Stimulated activated CD4-positive, alpha-beta T cell treated with anti-CD3 and anti-CD28 coated beads, Interleukin-12 subunit alpha, Interleukin-12 subunit beta, amount 100 ng/mL, for 48 hours (primary cell): ENCODE measurements at regions not wholly inside any gene's neighbourhood (a gene's known extent, or its start where the extent isn't known, plus 50 kb on each side); places are given as distances from the start of the nearest gene placed in this dataset.

Source experiments
- DNase-seq, 3 donors: peaks; one replicate each; pipeline ENCODE4 v3.0.0-alpha.2; 2020; ENCODE audit warnings: low read depth in 2 of 3, low spot score in 1 of 3

DNA sequence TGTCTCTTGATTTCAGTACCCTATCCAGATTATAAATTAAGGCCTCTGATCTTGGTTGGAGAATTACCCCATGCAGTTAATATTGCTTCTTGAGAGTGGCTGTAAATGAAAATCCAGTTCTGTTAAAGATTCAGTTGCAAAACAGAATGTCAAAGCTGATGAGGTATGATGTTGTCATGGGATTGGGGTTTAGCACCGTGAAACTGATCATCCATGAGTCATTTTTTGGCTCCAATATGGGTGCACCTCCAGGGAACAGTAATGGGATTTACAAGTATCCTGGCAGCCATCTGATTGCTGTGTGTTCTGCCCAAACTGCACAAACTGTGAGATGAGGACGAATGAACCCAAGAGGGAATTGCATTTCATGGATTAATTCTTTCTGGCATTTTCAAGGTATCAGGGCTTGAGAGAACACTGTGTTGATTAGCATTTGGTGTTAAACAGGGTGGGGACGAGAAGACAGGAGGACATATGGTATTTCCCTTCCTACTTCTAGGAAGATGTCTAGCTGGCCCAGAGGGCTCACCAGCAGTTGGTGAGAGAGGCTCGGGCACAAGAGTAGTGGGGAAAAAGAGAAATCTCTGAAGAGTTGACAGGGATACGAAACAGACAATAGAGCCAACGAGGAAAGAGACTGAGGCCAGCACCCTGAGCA lies 214.7 kb downstream of the GAS1 start:
- no peak for DNase-seq

DNA sequence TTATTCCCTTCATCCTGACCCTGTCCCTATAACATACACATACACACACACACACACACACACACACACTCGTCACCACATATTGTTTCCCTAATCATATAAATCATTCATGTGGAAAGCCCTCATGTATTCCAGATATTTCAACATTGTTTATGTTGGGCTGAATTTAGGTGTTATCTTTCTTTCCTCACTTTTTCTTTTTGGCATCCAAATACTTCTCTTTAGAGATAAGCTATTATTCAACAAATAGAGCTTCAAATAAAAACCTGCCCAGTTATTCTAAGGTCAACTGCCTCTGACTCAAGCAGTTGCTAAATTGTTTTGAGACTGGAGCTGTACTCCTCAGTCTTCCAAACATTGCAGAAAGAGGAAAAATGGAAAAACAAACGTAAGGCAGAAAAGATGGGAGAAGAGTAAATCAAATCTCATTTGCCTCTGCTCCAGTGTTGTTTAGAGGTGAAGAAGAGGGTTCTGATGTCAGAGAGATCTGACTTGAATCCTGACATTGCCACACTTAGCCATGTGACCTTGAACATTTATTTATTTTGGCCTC lies 215.7 kb downstream of the GAS1 start:
- DNase-seq, result no peak

GRCh38 chr9:86730163-86730928 lies 217.0 kb downstream of the GAS1 start:
- no peak for DNase-seq

GRCh38 chr9:86724529-86724928 lies 222.8 kb downstream of the GAS1 start:
- DNase-seq, result no peak

- no peak for DNase-seq
Measured at GRCh38 chr9:86723346-86723745, 224.0 kb downstream of the GAS1 start.

DNA sequence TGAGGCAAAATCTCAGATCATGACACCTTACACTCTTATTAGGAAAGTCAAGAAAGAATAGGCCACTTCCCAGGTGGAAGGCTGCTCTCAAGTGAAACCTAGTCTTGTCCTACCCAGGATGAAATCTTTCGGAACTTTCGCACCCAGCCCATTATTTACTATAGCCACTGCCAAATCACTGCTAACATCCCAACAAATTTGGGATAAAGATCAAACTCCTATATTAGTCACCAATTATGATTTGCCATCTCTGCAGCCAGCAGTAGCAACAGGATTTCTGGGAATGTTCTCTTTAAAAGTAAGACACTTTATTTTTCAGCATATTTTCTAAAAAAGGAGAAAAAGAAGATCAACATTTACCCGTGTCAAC lies 224.6 kb downstream of the GAS1 start:
- DNase-seq, result no peak

GRCh38 chr9:86721843-86722705 lies 225.2 kb downstream of the GAS1 start:
- DNase-seq, result no peak

GRCh38 chr9:86721226-86721781 lies 226.0 kb downstream of the GAS1 start:
- DNase-seq, result no peak

GRCh38 chr9:86720639-86721225 lies 226.6 kb downstream of the GAS1 start:
- no peak for DNase-seq

GRCh38 chr9:86718388-86719049 lies 228.8 kb downstream of the GAS1 start:
- no peak for DNase-seq

- no peak for DNase-seq
Measured at GRCh38 chr9:86716326-86716922, 230.9 kb downstream of the GAS1 start.

- DNase-seq, result no peak
Measured at GRCh38 chr9:86714999-86715398, 232.3 kb downstream of the GAS1 start.

GRCh38 chr9:86713970-86714369 lies 233.3 kb downstream of the GAS1 start:
- DNase-seq, result no peak

- no peak for DNase-seq
Measured at GRCh38 chr9:86713470-86713869, 233.8 kb downstream of the GAS1 start.

GRCh38 chr9:86708918-86709835 lies 238.1 kb downstream of the GAS1 start:
- no peak for DNase-seq

- no peak for DNase-seq
Measured at GRCh38 chr9:86707932-86708510, 239.3 kb downstream of the GAS1 start.

DNA sequence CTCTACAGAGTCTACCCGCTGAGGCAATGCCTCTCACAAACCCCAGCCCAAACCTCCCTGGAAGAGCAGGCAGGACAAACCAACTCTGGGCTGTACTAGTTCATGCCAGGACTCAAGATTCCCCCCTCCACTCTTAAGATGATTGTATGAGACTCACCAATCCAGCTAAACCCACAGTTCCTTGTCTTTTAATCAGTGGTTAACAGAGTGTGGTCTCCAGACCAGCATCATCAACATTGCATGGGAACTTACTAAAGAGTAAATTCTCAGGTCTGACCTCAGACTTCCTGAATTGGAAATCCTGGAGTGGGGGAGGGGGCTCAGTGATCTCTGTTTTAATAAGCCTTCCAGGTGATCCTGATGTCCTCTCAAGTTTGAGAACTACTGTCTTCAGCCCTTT lies 240.9 kb downstream of the GAS1 start:
- no peak for DNase-seq

- DNase-seq, result no peak
Measured at GRCh38 chr9:86705490-86705889, 241.8 kb downstream of the GAS1 start.

GRCh38 chr9:86703346-86703745 lies 244.0 kb downstream of the GAS1 start:
- no peak for DNase-seq
